PC-3 (cell line): ENCODE measurements at regions not wholly inside any gene's neighbourhood (a gene's known extent, or its start where the extent isn't known, plus 50 kb on each side); places are given as distances from the start of the nearest gene placed in this dataset.

Experiments
- ATAC-seq: fragments of 200-7000 bp; cut with Tn5 transposase; 2 replicates; pipeline ENCODE4 v1.9.1; 2020; ENCODE audit warnings: mild to moderate bottlenecking, moderate library complexity
- BruUV-seq: library from RNA; stranded (reverse); fragments of 400-500 nt; replicated peaks from 2 replicates; lab custom pipeline; 2021; lab: Mats Ljungman, UMichigan
- CTCF ChIA-PET: fragments of 300-600 bp; sonication (Branson Sonifier 250); formaldehyde crosslinking; loops from one replicate; lab custom pipeline; 2022; ENCODE audit warnings: antibody characterized with exemption; lab: Charles Lee
- POLR2A ChIA-PET: fragments of 300-600 bp; sonication (Branson Sonifier 250); formaldehyde crosslinking; loops from one replicate; lab custom pipeline; 2022; ENCODE audit warnings: antibody characterized with exemption; ENCODE audit not compliant: unreplicated experiment; lab: Charles Lee
- DNase-seq: peaks from one replicate; pipeline ENCODE4 v3.0.0-alpha.2; 2015
- H2AFZ ChIP-seq: fragments of 300-600 bp; sonication (generic); 2 replicates; pipeline ENCODE4 v1.6.0; 2016; ENCODE audit warnings: antibody characterized with exemption, low read length
- H3F3A ChIP-seq: fragments of 300-600 bp; sonication (generic); one replicate; pipeline ENCODE4 v1.6.0; 2017; ENCODE audit warnings: antibody characterized with exemption, low read length, control low read depth, mild to moderate bottlenecking; ENCODE audit not compliant: unreplicated experiment
- H3K27ac ChIP-seq: fragments of 300-600 bp; sonication (generic); 2 replicates; pipeline ENCODE4 v1.5.1; 2016; ENCODE audit warnings: mild to moderate bottlenecking, low read length
- H3K27me3 ChIP-seq: fragments of 300-600 bp; sonication (generic); 2 replicates; pipeline ENCODE4 v1.6.1; 2016; ENCODE audit warnings: low read length, mixed read lengths
- H3K36me3 ChIP-seq: fragments of 300-600 bp; sonication (generic); 2 replicates; pipeline ENCODE4 v1.6.1; 2016; ENCODE audit warnings: low read depth, mixed run types, low read length, mixed read lengths
- H3K4me1 ChIP-seq: fragments of 300-600 bp; sonication (generic); 2 replicates; pipeline ENCODE4 v1.5.1; 2016; ENCODE audit warnings: low read length; ENCODE audit not compliant: insufficient read depth
- H3K4me2 ChIP-seq: fragments of 300-600 bp; sonication (generic); 2 replicates; pipeline ENCODE4 v1.6.0; 2016; ENCODE audit warnings: low read length
- H3K4me3 ChIP-seq: fragments of 300-600 bp; sonication (generic); 2 replicates; pipeline ENCODE4 v1.5.1; 2016; ENCODE audit warnings: mild to moderate bottlenecking, low read length, mixed read lengths
- H3K79me2 ChIP-seq: fragments of 300-600 bp; sonication (generic); 2 replicates; pipeline ENCODE4 v1.6.1; 2017; ENCODE audit warnings: low read length, mixed read lengths
- H3K9ac ChIP-seq: fragments of 300-600 bp; sonication (generic); 2 replicates; pipeline ENCODE4 v1.6.0; 2016; ENCODE audit warnings: mild to moderate bottlenecking, low read length
- H3K9me2 ChIP-seq: fragments of 300-600 bp; sonication (generic); replicated peaks from 2 replicates; pipeline ENCODE4 v1.6.1; 2016; ENCODE audit warnings: mixed run types, low read length, mixed read lengths
- H3K9me3 ChIP-seq: fragments of 300-600 bp; sonication (generic); 2 replicates; pipeline ENCODE4 v1.6.1; 2016; ENCODE audit warnings: low read length, mixed read lengths
- H4K20me1 ChIP-seq: fragments of 300-600 bp; sonication (generic); 2 replicates; pipeline ENCODE4 v1.6.1; 2016; ENCODE audit warnings: low read length, mixed read lengths
- EZH2 ChIP-seq: fragments of 300-600 bp; sonication (generic); IDR thresholded peaks from one replicate; pipeline ENCODE4 v1.6.1; 2017; ENCODE audit warnings: antibody characterized with exemption, mild to moderate bottlenecking, low read length; ENCODE audit not compliant: unreplicated experiment
- EZH2phosphoT487 ChIP-seq: fragments of 300-600 bp; sonication (generic); IDR thresholded peaks from 2 replicates; pipeline ENCODE4 v1.6.1; 2018; ENCODE audit warnings: mild to moderate bottlenecking, antibody characterized with exemption, low read length, borderline replicate concordance
- intact Hi-C: fragments of 100-400 bp; cut with micrococcal nuclease; formaldehyde crosslinking; loops from 2 replicates; pipeline ENCODE4 v1.9.0; 2023
- TF ChIP-seq, protein P1 (sequence below): fragments of 300-600 bp; sonication (generic); conservative IDR thresholded peaks from 2 replicates; pipeline ENCODE4 v1.5.1; 2017; ENCODE audit warnings: antibody characterized with exemption, low read depth, mild to moderate bottlenecking, low read length

DNA sequence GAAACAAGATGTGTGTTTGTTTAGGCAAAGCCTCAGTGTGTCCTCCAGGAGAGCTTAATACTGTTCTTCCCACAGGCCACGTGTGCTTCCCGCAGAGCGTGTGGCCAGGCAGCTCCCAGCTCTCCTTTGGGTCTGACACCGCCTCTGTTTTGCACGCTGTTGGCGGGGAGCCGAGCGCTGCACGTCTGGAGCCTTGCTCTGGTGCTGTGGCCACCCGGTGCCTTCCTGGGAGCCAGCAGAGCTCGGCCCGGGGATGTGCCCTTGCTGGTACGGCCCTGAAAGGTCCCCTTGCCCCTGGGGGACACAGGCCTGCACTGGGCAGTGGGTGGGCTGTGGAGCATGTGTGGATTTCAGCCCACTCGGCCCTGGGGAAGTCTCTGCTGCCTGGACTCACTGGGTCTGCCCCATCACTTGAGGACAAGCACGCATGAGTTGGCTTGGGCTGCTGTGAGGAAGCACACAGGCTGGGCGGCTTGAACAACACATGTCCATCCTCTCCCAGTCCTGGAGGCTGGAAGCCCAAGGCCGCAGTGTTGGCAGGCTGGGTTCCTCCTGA is 160.7 kb upstream of the HDAC4 start:
- CTCF ChIA-PET: no interaction called here
- H3K27ac ChIP-seq: no peak overlapping the region
- intact Hi-C loops: no loop called here
- H4K20me1 ChIP-seq: no peaks in the 10 kb centered on the region
- ATAC-seq (no peak), DNase-seq (no peak)
- H3K27me3 ChIP-seq: peaks cover 92% of the 10 kb centered on the region
- no peaks in the 10 kb centered on the region for H3K79me2 ChIP-seq
- BruUV-seq: no TSS peak
- no peak overlapping the region for H3K9ac ChIP-seq
- H3K4me2 ChIP-seq: no peak overlapping the region
- H3K9me2 ChIP-seq: no peaks in the 10 kb centered on the region
- POLR2A ChIA-PET: no interaction called here
- no peaks in the 10 kb centered on the region for H3K36me3 ChIP-seq
- H2AFZ ChIP-seq: no peak overlapping the region
- TF ChIP-seq, protein P1, sequence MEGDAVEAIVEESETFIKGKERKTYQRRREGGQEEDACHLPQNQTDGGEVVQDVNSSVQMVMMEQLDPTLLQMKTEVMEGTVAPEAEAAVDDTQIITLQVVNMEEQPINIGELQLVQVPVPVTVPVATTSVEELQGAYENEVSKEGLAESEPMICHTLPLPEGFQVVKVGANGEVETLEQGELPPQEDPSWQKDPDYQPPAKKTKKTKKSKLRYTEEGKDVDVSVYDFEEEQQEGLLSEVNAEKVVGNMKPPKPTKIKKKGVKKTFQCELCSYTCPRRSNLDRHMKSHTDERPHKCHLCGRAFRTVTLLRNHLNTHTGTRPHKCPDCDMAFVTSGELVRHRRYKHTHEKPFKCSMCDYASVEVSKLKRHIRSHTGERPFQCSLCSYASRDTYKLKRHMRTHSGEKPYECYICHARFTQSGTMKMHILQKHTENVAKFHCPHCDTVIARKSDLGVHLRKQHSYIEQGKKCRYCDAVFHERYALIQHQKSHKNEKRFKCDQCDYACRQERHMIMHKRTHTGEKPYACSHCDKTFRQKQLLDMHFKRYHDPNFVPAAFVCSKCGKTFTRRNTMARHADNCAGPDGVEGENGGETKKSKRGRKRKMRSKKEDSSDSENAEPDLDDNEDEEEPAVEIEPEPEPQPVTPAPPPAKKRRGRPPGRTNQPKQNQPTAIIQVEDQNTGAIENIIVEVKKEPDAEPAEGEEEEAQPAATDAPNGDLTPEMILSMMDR: no peak
- H3K4me3 ChIP-seq: no peak overlapping the region
- H3F3A ChIP-seq: no peaks in the 10 kb centered on the region
- no peaks in the 10 kb centered on the region for H3K4me1 ChIP-seq
- no peaks in the 10 kb centered on the region for H3K9me3 ChIP-seq

DNA sequence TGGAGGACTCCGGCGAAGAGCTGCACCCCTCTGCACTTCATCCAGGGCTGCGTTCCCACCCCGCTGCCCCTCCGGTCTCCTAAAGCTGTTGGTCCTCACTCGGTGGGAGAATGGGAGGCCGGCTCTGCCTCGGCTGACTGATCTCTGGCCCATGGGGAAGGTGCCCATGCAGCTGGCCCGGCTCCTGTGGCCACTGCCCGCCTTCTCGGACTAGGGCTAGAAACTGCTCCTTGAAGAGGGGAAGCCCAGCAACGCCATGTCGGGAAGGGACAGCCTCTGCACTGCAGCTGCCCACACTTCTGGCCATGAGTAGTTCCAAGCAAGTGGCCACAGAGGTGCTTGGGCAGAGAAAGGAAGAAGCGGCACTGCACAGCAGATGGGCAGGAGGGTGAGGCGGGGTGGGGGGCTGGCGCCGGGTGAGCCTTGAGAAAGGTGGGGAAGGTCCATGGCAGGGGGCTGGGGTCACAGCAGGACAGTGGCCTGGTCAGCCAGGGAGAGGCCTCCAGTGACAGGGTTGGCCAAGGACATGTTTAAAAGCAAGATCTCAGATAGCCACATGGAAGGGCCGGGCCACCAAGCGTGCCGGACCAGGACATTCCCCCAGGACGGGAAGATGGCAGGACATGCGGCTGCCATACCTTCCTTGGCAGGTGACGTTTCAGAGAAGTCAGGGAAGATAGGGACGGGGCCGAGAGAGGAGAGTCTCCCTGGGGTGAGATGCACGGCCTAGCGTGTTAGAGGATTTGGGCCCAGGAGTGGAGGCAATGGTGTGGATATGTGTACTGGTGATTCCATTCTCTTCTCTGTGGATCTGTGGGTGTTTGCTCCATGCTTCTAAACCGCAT is 158.8 kb upstream of the HDAC4 start:
- Histone ChIP-seq H3K9ac (no peak overlapping the region), H2AFZ (no peak overlapping the region), H3K4me3 (no peak overlapping the region), H3K9me2 (no peaks in the 10 kb centered on the region), H3K4me1 (no peaks in the 10 kb centered on the region), H3K4me2 (no peak overlapping the region), H3K36me3 (no peaks in the 10 kb centered on the region), H4K20me1 (no peaks in the 10 kb centered on the region), H3K27ac (no peak overlapping the region), H3K79me2 (no peaks in the 10 kb centered on the region), H3K9me3 (no peaks in the 10 kb centered on the region), H3K27me3 (peaks cover 74% of the 10 kb centered on the region), H3F3A (no peaks in the 10 kb centered on the region)
- no peak for DNase-seq
- ChIA-PET POLR2A (no interaction called here), CTCF (no interaction called here)
- intact Hi-C loops: no loop called here
- BruUV-seq: no TSS peak
- no peak for ATAC-seq
- TF ChIP-seq, protein P1: no peak

DNA sequence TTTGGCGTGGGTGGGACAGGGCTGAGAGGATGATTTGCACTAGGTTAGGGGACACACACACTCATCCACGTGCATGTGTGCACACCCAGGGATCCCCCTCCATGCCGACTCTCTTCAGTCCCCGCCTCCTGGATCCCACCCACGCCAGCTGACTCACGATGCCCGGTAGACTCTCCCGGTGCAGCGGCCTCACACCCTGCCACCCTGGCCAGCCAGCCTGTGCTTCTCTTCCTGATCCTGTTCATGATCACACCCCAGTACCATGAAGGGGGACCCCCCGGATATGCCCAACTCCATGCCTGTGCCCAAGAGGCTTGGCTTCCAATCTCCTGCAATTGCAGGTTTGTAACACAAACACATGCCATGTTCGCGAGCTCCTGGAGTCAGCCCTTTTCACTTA is 157.8 kb upstream of the HDAC4 start:
- no peak for ATAC-seq
- ChIA-PET CTCF (no interaction called here), POLR2A (no interaction called here)
- H3K79me2 ChIP-seq: no peaks in the 10 kb centered on the region
- TF ChIP-seq, protein P1: no peak
- TF ChIP-seq EZH2phosphoT487 (no peak), EZH2 (no peak)
- no peak overlapping the region for H3K27ac ChIP-seq
- intact Hi-C loops: no loop called here
- no TSS peak for BruUV-seq
- no peaks in the 10 kb centered on the region for H3K4me1 ChIP-seq
- no peaks in the 10 kb centered on the region for H3K9me2 ChIP-seq
- no peak overlapping the region for H2AFZ ChIP-seq
- H3K9ac ChIP-seq: no peak overlapping the region
- H3K36me3 ChIP-seq: no peaks in the 10 kb centered on the region
- no peaks in the 10 kb centered on the region for H4K20me1 ChIP-seq
- DNase-seq: no peak
- peaks cover 74% of the 10 kb centered on the region for H3K27me3 ChIP-seq
- H3K4me3 ChIP-seq: no peak overlapping the region
- no peaks in the 10 kb centered on the region for H3K9me3 ChIP-seq
- H3K4me2 ChIP-seq: no peak overlapping the region
- no peaks in the 10 kb centered on the region for H3F3A ChIP-seq
